DMS153 (cell line): ENCODE measurements at regions not wholly inside any gene's neighbourhood (a gene's known extent, or its start where the extent isn't known, plus 50 kb on each side); places are given as distances from the start of the nearest gene placed in this dataset.

Experiments
- DNase-seq: peaks from one replicate; lab custom pipeline; 2025; lab: John Stamatoyannopoulos, UW

DNA sequence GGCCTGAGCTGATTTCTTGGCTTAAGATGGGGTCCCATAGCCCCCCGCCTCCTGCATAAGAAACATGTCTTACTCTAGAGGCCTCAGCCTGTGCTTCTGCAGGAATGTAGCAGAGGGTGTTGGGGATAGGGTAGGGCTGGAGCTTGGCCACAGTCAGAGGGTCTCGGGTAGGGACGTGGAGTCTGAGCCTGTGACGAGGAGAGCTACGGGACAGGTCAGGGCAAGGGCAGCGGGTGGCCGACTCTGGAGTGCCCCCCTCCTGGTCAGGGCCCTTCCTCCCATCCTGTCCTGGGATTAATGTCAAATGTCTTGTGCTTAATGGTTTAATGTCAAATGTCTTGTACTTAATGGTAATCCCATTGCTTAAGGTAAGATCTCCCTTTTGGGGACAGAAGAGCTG lies 130.4 kb downstream of the GLI2 start:
- DNase-seq: no peak

DNA sequence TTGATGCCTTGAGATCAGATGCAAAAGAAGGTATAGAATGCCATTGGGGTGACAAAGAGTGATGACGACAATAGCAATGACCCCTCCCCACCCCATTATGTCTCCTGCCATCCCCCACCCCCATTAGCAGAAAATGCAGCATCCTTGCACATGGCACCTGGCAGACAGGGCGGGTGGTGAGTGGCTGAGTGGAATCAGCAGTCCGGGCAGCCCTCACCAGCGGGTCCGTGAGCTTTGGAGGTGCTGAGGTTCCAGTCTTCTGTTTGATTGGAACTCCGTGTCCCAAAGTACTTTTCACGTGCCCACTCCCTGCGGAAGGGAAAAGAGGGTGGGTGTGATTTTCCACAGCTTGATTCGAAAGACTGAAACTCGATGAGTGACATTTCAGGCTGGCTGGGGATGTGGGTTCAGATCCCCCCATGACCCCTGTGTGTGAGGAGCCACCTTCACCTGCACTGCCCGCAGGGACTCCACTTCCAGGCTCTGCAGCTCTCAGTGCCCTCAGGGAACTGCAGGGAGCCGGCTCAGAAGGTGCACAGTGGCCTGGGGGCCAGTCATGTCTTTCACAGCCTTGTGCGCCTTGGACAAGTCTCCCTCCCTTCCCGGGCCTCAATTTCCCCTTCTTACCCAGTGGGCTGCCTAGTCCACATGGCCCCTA lies 130.9 kb downstream of the GLI2 start:
- no peak for DNase-seq

DNA sequence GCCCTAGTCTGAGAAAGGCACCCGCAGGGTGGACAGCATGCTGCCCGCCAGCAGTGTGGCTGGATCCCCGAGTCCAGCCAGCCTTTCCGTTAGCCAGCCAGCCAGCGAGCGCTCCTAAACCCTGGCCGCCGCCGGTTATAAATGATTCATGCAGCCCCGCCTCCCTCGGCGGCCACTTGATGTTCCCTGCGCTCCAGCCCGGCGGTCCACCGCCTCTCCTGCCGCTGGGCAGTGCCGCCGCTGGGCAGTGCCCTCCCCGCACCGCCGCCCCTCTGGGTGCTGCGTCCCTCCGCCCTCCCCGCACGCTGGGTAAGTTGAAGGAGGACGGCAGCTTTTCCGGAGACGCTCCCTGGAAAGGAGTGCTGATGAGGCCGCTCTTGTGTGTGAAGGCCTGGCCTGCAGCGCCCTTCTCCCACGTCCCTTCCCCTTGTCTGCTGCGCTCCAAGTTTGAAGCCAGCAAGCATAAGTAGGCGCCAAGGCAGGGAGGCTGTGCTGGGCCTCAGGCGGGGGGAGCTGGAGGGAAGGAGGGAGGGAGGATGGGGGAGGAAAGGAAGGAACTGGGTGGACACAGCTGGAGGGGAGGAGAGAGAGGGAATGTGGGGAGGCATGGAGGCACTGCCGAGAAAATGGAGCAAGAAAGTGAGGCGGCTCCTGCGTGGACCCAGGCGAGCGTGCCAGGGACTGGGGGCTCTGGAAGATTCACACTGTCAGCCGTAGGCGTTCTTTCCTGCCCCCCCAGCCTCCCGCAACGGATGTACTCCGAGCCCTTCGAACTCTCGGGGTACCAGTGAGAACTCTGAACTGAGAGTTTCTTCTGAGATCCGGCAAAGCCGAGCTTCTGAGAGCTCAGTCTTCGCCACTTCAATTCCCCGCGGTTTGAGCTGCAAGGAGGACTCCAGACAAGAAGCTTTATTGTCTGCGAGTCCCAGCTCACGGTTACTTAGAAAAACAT lies 131.9 kb downstream of the GLI2 start:
- DNase-seq: no peak

DNA sequence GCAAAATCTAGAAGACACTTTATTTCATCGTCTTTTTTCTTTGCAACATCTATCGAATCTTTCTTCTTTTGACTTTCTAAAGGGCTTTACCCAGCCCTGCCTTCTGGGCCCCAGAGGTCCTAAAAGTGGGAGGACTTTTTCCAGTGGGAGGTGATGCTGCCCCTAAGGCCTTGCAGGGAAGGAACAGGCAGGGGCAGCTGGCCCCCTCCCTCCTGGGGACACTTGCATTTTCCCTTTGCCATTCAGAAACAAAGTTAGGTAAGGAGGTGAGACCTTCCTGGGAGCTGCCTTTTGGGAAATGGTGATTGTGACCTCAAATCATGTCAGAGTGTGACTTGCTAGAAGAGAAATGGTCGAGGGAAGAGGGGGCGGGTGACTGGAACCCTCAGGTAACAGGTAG lies 132.7 kb downstream of the GLI2 start:
- no peak for DNase-seq

DNA sequence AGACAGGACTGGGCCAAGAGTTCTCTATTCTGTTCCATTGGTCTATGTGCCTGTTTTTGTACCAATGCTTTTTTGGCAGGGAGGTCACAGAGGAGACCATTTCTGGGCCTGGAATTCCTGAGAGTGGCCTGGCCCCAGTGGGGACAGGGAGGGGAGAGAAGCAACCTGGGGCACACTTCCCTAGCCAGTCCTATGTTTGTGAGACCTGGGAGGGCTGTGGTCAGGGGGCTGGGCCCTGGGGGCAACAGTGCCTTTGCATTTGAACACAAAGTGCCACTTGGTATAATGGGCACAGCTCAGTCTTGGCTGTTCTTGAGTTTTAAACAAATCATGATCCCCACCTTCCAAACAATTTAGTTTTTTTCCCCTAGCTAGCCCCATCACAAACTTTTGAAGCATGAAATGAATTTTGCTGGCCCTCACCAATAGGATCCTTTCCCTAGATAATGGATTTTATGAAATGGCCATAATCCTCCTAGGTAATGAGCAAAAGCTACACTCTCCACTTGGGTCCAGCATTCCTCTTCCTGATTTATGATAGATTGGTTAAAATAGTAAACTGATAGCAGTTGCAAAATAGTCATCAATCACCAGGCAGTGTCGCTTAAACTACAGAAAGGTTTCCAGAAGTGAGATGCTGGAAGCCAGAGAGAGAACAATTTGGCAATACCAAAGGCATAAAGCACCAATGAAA lies 133.5 kb downstream of the GLI2 start:
- DNase-seq: no peak

DNA sequence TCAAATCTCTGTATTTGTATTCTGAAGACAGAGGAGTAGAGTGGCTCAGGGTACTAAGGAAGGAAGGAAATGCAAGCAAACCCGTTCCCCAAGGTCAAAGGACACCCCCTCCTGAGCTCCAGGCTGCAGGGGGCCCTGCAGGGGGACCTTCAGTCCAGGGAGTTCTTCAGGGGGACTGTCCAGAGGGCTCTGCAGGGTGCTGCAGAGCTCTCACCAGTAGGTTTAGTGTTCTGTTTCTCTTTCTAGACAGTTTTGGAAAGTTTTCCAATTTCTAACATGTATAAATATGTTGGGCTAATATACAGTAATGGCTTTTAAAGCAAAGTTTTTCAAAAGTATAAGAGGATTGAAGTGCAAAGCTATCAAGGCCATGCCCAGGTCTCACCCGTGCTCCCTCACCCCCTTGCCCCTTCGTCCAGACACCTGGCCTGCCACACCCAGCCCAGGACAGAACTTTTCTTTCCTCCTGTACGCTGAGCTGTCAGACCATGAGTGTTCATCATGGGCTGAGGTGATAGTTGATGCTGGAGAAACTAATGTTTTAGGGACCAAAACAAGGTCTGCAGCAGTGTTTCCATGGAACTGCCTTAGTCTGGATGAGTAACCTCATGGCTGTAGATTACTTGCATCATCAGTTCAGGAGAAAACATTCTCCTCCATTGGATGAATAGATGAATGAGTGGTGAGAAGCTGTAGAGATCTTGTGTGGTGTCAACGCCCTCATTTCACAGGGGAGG lies 134.2 kb downstream of the GLI2 start:
- no peak for DNase-seq

DNA sequence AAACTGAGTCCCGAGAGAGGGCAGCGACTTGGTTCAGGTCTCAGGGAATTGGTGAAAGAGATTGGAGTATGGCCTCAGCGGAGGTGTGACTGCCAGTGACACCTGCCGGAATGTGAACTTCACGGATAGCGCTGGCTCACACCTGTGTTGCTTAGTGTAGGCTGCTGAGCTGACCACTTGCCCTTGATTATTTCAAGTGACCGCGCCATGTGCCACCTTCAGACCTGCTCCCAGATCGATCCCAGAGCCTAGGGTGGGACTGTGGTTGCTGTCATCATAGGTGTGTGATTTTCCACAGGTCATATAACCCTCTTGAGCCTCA lies 134.8 kb downstream of the GLI2 start:
- DNase-seq: no peak

DNA sequence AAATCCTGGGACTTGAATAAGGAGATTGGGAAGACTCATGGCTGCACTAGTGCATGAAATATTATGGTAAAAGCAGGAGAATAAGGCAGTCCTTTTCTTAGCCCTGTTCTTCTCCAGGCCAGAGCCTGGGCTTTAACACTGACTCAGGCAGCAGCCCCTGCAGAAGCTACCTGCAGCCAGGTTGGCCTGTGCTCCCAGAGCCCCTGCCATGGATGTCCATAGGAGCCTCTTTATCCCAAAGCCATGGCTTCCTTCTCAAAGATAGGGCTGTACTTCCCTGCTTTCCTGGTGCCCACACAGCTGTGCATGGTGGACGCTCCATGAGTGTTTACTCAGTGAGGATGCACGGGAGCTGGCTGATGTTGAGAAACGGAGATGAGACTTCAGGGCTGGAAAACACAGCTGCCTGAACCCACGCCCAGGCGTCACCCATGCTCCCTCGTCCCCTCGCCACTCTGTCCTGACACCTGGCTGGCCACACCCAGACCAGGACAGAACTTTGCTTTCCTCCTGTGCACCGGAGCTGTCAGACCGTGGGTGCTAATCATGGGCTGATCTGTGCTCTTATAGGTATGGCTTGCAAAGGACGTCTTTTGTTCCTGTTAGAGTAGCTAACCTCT lies 135.5 kb downstream of the GLI2 start:
- DNase-seq: no peak

DNA sequence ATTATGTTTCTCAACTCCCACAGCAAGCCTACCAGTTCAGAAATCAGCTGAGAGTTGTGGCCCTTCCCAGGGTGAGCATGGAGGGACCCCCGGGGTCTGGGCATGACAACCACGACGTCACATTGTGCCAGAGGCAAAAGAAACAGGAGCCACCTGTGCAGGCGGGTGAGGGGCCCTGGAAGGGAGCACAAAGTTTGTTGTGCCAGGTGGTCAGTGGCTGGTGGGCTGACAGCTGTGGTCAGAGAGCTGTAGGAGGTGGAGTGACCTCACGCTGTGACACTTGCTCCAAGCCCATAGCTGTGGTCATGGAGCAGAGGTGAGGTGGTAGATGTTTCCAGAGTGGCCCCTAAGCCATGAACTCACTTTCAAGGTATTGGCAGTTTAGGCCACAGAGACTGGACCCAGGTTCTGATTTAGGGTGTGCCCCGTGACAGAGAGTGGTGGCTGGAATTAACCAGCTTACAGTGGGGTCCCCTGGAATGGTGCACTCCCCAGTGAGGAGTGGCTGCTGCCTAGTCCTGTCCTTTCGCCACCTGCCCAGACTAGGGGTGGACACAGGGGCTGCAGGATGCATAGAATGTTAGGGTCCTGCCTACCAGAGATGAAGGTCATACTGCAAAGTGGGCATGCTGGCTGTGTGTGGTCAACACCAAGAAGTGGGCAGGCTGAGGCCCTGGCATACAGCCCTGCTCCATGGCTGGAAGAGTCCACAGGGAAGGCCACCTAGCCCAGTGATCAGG lies 136.4 kb downstream of the GLI2 start:
- DNase-seq: no peak

DNA sequence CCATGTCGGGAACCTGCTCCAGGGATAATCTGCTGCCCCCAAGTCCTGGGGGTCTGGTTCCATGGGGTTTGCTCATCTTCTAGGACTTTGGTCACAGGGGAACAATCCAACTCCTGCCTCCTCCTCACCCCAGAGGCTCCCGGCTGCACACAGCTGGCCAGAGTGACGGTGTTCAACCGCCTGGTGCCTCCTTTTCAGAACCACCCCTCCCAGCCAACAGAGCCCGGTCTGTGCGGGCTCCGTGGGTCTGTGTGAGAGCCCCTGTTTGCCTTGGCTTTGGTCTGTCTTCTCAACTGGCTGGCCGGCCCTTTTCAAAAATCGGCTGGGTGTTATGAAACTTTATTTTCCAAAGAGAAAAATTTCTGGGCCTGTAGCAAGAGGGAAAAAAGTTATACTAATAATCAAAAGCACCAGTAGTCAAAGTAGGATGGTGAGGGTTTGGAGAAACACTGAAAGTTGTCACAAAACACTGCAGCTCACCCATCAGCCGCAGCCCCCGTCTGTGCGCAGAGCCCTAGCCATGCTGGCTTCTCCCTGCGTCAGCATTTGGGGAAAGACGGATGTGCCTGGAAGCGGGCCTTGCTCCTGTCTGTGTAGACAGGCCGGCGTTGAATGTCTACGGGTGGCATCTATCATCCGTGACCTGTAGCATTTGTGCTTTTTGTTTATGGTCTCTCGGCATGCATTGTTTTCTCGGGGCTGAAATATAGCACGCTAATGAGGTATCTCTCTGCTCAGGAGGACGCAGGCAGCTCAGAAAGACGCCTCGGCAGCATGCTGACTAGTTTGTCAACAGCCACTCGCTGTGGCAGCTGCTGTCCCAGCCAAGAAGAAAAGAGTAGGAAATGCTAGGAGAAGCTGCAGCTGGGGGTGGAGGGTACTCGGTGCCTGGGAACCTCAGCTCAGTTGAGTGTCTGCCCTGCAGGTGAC lies 138.6 kb downstream of the GLI2 start:
- no peak for DNase-seq

DNA sequence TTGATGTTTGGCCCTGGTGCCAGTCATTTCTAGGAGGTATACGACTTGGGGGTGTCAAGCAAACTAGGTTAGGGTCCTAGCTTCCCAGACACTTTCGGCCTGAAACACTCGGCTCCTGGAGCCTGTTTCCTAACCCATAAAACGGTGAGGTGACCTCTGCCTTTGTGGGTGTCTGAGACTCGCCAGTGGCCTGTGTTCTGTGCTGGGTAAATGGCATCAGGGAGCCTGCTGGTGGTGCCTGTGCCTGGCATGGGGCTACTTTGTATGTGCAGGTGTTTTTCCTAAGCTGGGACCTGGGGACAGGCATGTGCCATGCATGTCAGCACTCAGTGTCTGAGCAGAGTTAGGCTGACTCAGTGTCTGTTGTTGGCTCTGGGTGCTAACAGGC lies 139.2 kb downstream of the GLI2 start:
- no peak for DNase-seq

DNA sequence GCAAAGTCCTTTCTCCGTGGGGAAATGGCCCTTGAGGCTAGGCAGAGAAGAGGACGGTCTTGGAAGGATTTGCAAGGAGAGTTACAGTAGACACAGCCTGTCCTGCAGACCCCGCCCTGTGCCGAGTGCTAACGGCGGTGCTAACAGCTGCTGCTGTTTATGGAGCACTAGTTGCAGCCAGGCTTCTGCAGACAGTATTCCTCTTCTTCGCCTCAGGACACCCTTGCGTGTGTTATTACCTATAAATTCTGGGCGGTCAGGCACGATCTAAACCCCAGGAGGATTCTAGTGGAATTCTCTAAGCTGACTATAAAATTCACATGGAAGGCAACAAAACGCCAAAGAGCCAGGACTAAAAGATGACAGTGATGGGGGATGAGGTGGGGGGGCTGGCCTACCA lies 139.8 kb downstream of the GLI2 start:
- no peak for DNase-seq

DNA sequence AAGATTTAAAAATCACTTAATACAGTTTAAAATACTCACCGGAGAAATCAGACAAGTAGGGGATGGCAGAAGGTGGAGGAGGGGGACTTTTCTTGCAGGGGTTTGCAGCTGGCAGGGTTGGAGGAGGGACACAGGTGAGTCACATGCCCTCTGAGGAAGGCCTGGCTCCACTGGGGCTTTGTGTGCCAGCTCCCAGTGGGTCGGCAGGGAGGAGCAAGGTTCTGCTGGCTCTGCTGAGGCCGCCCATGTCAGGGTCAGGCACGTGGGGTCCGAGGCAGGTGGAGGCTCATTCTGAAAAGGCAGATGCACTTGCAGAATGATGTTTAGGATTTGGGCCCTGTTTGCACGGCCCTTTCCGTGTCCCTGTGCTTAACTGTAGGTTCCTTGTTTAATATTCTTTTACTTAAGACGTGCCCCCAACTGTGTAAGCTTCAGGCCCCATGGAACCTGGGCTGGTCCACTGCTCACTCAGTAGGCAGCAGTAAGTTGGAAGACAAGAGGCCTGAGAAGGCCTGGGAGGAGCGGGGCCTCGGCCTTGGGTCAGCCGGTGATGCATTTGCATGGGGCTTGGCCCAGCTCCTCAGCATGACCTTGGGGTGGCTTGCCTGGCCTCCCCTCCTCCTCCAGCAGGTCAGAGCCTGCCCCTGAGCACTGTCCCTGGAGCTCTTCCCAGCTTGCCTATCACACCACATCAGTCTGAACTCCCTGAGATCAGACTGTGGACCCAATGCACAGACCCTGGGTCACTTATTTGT lies 141.0 kb downstream of the GLI2 start:
- no peak for DNase-seq

DNA sequence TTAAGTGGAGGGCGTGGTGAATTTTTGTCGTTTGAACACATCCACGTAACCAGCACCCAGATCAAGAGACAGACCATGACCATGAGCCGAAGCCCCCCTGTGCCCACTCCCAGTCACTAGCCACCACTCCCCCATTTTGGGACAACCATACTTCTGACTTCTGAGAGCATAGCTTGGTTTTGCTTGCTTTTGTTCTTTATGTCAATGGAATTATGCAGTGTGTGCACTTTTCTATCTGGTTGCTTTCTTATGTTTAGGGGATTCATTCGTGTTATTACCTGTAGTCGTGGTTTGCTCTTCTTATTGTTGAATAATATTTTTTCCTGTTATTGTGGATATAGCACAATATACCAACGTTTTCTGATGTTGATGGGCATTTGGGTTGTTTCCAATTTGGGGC lies 141.7 kb downstream of the GLI2 start:
- no peak for DNase-seq

DNA sequence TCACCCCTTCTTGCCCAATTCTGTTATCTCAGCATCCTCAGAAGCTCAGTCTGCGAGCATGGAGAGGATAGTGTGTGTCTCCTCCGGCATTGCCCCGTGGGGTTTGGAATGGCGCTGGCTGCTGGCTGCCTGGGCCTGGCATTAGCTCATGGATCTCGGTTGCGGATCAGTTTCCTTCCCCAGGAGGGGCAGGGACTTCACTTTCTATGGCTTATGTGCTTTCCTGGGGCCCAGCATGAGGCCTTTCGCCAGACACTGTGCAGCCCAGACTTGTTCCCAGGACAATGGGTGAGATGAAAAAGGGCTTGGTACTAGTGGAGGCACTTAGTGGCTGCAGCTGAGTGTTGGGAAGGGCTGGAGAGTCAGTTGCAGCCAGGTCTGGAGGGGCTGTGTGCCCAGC lies 143.3 kb downstream of the GLI2 start:
- DNase-seq: no peak

DNA sequence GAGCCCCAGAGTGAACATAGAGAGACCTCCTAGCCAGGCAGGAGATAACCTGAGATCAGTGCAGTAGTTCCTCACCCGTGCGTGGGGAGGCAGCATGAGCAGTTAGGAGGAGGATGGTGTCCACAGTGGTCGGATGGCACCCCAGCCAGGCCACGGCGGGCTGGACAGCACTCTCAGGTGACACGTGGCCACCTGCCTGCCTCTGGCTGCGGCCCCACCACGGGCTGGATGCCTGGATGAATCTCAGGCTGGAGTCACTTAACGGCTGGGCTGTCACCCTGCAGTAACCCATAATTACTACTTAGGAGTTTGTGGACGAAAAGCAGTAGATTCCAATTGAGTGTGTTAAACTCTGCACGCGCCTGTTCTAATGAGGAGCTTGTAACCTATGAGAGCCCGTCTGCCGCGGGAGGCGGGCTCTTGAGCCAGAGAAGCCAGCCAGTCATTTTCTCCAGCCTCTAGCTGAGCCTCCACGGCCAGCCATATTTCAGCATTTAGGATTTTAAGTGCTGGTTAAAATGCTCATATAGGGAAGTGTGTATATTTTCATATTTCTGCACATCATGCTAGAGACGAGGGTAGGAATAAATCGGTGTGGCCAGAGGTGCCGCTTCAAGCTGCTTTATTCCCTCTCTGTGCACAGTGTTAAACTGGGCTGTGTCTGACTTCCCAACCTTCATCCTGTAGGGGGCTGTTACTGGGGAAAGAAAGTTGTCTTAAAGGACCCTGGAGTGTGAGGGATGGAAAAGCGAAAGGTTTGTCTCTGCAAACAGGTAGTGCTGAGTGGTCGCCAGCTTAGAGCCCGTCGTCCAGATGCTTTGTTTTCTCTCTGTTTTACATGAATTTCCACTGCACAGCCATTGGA lies 144.0 kb downstream of the GLI2 start:
- DNase-seq: no peak

DNA sequence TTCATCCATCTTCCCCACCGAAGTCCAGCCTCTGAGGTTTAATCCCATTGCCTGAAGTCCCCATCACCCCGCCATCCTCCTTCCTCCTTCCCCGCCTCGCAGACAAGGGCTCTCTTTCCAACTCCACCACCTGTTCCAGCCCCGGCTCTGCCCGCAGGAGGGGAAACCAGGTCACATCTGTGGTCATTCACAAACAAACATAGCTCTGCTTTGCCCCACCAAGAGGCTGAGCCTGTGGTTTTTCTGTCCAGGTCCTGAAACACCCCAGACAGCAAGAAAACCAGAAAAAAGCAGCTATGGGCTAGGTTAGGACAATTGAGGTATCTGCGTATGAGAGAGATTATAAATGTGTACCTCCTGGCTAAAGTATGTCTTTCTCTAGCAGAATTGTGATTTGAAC lies 144.7 kb downstream of the GLI2 start:
- DNase-seq: no peak

DNA sequence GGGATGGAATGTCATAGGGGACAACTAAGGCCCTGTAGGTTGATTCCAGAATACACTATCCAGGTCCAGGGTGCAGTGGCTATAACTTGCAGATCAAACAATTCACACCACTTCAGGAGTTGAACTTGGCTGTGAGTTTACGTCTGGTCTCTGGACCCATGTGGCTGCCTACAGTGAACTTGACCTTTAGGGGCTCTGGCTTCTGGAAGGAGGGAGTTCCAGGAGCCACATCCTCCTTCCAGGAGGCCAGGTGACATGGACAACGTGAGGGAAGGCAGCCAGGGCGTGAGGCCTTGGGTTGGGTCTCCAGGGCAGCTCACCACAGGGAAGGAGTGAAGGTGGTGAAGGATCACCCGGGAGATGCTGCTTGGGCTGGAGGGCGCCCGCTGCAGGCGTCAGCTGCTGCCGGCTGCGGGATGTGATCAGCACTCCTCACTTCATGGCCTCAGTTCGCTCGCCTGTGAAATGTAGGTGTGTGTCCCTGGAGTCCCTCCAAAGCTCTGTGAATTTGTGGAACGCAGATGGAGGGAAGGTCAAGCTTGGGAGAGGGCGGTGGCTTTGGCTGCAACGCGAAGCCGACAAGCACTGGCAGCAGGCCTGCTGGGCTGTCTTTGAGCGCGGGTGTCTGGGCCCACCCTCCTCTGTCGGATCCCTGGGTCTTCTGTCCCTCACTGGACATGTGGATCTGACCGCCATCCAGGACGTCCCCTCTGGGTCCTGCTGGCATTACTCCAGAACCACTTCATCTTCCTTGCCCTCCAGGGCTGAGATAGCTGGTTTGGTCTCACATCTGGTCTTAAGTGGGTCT lies 146.5 kb downstream of the GLI2 start:
- DNase-seq: no peak
